ENCODE measurements at regions not wholly inside any gene's neighbourhood (a gene's known extent, or its start where the extent isn't known, plus 50 kb on each side); places are given as distances from the start of the nearest gene placed in this dataset. TPM values are rescaled to one million over a fixed set of nuclear protein-coding genes. Genes with fewer than 3 reads are reported as not detected.
A peak's percentile ranks its signal among the peaks of the same experiment; 100 is the strongest.
"Not testable (repeated sequence)": the region's sequence is repeated elsewhere in the genome, so short reads cannot be mapped to it uniquely, and the experiment has no call there.

DNA sequence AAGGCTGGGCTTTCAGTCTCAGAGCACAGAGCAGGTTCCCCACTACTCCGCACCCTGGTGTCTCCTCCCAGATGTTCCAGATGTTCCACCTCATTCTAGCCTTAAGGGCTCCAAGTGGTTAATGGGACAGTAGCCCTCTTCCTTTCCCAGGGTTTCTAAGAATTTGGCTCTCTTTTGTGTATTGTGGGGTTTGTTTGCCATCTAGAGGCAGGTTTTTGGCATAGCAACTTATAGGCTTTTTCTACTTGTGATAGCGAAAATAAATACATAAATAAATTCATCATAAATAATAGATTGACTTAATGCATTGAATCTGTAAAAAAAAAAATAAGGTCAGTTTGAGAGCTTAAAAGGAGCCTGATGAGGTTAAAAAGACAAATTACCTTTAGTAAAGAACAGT lies 86.1 kb upstream of the XKR3 start:
- H3K4me3 ChIP-seq; H3K9me3 ChIP-seq; DNase-seq (ENCODE audit: extremely low spot score in 2 of 2); H3K27me3 ChIP-seq; H3K4me1 ChIP-seq; intact Hi-C loops (cut with DNase I); H3K36me3 ChIP-seq; H3K27ac ChIP-seq: not testable (repeated sequence)

DNA sequence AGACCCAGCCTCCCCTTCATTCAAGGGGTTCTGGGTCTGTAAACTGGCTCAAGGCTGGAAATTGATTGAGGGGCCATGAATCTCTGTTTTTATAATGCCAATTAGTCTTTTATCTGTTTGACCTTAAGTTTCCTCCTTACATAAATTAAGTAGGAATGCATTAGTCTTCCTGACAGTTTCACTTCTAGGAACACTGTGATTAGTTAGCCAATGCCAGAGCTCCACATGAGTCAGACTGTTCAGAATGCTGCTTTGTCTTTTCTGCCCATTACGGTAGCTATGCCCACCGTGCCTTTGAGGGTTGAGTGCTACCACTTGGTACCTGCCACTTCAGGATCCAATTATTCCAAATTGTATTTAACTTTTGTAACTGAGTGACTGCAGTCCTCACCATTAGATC lies 76.8 kb upstream of the XKR3 start:
- DNase-seq (ENCODE audit: extremely low spot score in 2 of 2); H3K9me3 ChIP-seq; H3K4me3 ChIP-seq; H3K27me3 ChIP-seq; H3K4me1 ChIP-seq; H3K27ac ChIP-seq; H3K36me3 ChIP-seq; intact Hi-C loops (cut with DNase I): not testable (repeated sequence)

DNA sequence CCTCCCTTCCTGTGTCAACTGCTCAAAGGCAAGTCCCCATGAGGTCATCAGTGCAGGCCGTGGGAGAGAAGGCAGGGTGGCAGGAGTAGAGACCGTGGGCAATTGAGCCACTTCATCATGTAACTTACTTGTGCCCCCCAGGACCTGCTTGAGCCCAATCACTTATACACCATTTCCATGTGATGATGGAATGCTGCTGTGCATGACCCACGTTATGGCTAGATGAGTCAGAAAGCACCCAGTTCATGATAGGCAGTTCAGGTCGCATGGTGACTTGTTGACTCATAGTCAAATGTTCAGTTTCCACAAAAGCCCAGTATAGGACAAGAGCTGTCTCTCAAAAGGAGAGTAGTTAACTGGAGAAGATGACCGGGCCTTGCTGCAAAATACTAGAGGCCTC lies 76.4 kb upstream of the XKR3 start:
- DNase-seq (ENCODE audit: extremely low spot score in 2 of 2); H3K27me3 ChIP-seq; H3K4me1 ChIP-seq; H3K27ac ChIP-seq; H3K9me3 ChIP-seq; H3K36me3 ChIP-seq; H3K4me3 ChIP-seq; intact Hi-C loops (cut with DNase I): not testable (repeated sequence)

DNA sequence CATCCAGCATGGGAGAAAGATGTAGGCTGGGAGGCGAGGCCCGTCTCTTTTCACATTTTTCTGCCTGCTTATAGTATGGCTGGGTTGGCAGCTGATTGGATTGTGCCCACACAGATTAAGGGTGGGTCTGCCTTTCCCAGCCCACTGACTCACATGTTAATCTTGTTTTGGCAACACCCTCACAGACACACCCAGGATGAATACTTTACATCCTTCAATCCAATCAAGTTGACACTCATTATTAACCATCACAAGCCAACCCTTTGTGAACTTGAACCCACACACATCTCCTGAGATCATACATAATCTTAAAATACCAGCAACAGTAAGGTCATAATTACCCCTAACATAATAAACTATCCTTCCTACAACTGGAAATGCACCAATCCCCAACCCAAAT lies 74.1 kb upstream of the XKR3 start:
- H3K36me3 ChIP-seq; H3K27me3 ChIP-seq; H3K27ac ChIP-seq; H3K4me1 ChIP-seq; H3K9me3 ChIP-seq; DNase-seq (ENCODE audit: extremely low spot score in 2 of 2); intact Hi-C loops (cut with DNase I); H3K4me3 ChIP-seq: not testable (repeated sequence)

DNA sequence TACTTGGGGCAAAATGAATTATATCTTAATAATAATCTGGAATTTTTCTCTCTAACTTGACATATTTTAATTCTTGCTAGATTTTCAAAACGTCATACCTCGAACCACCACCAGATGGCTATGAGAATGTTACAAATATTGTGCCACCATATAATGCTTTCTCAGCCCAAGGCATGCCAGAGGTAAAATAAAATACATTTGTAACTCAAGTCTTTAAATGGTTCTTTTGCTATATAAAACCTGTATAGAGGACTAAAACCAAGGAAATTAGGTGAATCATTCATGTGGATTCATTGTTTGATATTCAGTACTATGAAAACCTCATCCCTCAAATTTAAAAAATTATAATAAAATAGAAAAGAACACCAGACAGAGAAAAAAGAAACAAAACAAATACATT lies 72.2 kb upstream of the XKR3 start:
- H3K9me3 ChIP-seq; intact Hi-C loops (cut with DNase I); H3K27ac ChIP-seq; H3K4me3 ChIP-seq; DNase-seq (ENCODE audit: extremely low spot score in 2 of 2); H3K27me3 ChIP-seq; H3K36me3 ChIP-seq; H3K4me1 ChIP-seq: not testable (repeated sequence)

DNA sequence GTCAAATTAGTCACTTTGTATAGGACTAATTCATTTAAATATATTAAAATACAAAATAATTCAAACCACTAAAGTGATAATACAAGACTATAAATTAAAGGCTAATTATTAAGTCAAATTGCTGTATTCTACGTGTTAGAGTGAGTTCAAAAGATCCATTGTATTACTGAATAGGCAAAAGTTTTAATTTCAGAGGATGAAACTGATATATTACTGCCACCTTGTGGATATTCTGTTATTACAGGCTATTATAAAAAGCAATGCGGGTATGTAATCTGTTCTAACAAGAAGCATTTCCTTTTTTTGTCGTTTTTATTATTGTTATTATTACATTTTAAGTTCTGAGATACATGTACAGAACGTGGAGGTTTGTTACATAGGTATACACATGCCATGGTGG lies 66.7 kb upstream of the XKR3 start:
- H3K36me3 ChIP-seq; intact Hi-C loops (cut with DNase I); DNase-seq (ENCODE audit: extremely low spot score in 2 of 2); H3K4me1 ChIP-seq; H3K27ac ChIP-seq; H3K9me3 ChIP-seq; H3K4me3 ChIP-seq; H3K27me3 ChIP-seq: not testable (repeated sequence)
- TF ChIP-seq, protein P1, sequence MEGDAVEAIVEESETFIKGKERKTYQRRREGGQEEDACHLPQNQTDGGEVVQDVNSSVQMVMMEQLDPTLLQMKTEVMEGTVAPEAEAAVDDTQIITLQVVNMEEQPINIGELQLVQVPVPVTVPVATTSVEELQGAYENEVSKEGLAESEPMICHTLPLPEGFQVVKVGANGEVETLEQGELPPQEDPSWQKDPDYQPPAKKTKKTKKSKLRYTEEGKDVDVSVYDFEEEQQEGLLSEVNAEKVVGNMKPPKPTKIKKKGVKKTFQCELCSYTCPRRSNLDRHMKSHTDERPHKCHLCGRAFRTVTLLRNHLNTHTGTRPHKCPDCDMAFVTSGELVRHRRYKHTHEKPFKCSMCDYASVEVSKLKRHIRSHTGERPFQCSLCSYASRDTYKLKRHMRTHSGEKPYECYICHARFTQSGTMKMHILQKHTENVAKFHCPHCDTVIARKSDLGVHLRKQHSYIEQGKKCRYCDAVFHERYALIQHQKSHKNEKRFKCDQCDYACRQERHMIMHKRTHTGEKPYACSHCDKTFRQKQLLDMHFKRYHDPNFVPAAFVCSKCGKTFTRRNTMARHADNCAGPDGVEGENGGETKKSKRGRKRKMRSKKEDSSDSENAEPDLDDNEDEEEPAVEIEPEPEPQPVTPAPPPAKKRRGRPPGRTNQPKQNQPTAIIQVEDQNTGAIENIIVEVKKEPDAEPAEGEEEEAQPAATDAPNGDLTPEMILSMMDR (IDR thresholded peaks at IDR 0.05) = peak in 1 of 3 experiments; percentile 49

DNA sequence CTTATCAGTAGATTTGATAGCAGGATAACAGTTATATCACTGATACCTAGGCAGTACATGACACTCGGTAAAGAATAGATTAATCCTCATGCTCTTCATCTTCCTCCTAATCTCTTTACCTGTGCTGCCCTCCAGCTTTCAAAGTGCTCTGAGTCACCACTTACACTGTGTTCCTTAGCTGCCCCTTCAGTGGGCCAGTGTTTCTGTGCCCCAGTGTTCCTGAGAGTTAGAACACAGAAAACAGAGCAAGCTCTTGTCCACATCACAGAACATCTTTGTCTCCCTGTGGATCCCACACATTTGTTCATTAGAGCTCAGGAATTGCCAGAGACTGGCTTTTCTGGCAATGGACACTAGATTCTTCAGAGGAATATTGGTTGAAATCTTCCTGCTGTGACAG lies 51.1 kb upstream of the XKR3 start:
- H3K36me3 ChIP-seq; H3K4me1 ChIP-seq; H3K27me3 ChIP-seq; H3K27ac ChIP-seq; H3K9me3 ChIP-seq; intact Hi-C loops (cut with DNase I); H3K4me3 ChIP-seq; DNase-seq (ENCODE audit: extremely low spot score in 2 of 2): not testable (repeated sequence)

Small RNA genes in the stretch of these regions (small RNA-seq; reads per million reads assigned to genes)
- gene AC006548.1 (not detected), gene MTND1P17 (not detected)
